GM12875 (cell line): ENCODE measurements at regions not wholly inside any gene's neighbourhood (a gene's known extent, or its start where the extent isn't known, plus 50 kb on each side); places are given as distances from the start of the nearest gene placed in this dataset.

ENCODE experiments used
- H3K4me3 ChIP-seq: one replicate; pipeline ENCODE4 v1.5.1; 2011; ENCODE audit warnings: low read depth, low read length, control low read depth
- CTCF ChIP-seq: IDR thresholded peaks from 2 replicates; pipeline ENCODE4 v1.5.1; 2011; ENCODE audit warnings: low read depth, mild to moderate bottlenecking, control low read depth, inconsistent platforms, low read length, moderate library complexity, borderline replicate concordance; ENCODE audit not compliant: insufficient read depth

DNA sequence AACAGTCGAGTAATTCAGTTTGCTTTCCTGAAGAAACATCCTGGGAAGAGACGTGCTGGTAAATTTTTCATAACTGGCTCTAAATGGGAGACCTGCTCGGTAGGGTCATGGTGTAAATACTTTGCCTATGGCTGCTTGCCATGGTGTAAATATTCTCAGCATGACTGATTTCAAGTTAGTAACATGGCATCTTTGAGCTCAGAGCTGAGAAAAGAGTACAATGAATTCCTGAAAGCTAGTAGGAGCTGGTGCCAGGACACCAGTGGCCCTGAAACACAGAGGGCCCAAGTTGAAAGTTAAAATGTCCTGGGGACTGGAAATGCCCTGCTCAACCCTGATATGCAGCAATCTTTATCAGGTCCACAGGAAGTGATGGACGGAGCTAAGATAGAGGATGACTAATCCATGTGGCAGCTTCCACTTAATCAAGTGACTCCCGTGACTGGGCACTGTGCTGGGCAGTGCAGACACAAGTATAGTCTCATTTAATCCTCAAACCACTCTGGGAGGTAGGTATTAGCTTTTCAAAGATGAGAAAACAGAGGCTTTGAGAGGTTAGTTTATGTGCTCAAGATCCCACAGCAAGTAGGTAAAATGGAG, 130.1 kb upstream of the ADAMTS18 start:
- no peak overlapping the region for H3K4me3 ChIP-seq
- TF ChIP-seq CTCF: no peak

DNA sequence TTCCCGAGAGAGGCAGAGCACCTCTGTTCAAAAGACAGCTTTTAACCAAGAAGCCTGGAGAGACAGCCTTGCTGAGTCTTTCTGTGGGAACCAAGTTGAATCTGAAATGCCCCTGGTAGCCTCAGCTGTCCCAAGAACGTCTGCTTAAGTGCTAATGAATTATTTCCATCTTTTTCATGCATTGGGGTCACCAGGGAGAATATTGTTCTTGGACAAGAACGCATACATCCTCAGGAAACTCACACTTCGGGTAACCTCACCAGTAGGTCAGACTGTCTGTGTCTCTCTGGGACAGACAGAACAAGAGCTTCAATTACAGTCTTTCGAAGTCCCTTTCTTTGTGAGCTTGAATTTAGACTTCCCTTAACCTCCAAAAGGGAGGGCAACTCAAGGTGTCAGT, 134.6 kb upstream of the ADAMTS18 start:
- no peak for TF ChIP-seq CTCF
- no peak overlapping the region for H3K4me3 ChIP-seq

DNA sequence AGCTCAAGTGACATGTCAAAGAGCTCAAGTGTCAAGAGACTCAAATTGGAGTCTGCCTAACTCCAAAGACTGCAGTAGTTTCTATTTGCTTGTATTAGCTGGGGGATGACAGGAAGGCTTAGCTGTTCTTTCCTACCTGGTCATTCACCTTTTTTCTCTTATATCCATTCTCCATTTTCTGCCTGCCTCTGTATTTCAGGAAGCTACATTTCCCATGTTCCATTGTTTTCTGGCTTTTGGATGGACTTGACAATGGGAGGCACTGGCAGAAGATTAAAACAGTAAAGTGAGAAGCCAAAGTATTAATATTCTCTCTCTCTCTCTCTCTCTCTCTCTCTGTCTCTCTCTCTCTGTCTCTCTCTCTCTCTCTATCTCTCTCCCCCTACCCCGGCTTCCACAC, 135.7 kb upstream of the ADAMTS18 start:
- TF ChIP-seq CTCF: no peak
- H3K4me3 ChIP-seq: no peak overlapping the region

GRCh38 chr16:77571115-77571862, 136.5 kb upstream of the ADAMTS18 start:
- no peak overlapping the region for H3K4me3 ChIP-seq
- TF ChIP-seq CTCF: no peak

- H3K4me3 ChIP-seq: no peak overlapping the region
- no peak for TF ChIP-seq CTCF
Observed at GRCh38 chr16:77574867-77575624, 140.2 kb upstream of the ADAMTS18 start.

DNA sequence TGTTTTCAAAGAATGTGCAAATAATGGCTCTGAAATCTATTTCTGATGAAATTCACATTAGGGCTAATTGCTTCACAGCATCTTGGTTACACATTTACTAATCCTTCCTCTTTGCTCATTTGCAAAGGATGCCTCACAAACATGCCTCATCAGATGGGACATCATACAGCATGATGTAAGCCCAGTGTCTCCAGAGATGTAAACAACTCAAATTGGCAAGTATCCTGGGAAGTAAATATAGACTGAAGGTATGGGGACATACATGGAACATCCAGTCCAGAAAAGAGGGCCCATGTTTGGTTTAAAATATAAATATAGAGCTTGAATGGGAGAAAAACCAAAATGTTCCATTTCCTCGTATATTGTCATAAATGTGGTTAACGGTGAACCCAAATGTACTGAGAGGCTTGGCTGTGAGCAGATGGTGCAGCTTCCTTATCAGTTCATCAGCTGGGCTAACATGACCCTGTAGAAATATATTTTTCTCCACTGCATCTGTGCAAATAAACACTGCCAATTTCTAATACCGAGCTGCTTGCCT, 142.9 kb upstream of the NUDT7 start:
- no peak for TF ChIP-seq CTCF
- H3K4me3 ChIP-seq: no peak overlapping the region
